DMS53 (cell line): ENCODE measurements at regions not wholly inside any gene's neighbourhood (a gene's known extent, or its start where the extent isn't known, plus 50 kb on each side); places are given as distances from the start of the nearest gene placed in this dataset.
A peak's percentile ranks its signal among the peaks of the same experiment; 100 is the strongest.

ENCODE experiments used
- DNase-seq: peaks from one replicate; lab custom pipeline; 2025; lab: John Stamatoyannopoulos, UW

GRCh38 chr6:22621701-22622100 is 52.3 kb downstream of the HDGFL1 start:
- no peak for DNase-seq

GRCh38 chr6:22622351-22622750 is 53.0 kb downstream of the HDGFL1 start:
- no peak for DNase-seq

GRCh38 chr6:22622813-22623212 is 53.4 kb downstream of the HDGFL1 start:
- no peak for DNase-seq

GRCh38 chr6:22627644-22628043 is 58.3 kb downstream of the HDGFL1 start:
- DNase-seq = no peak

GRCh38 chr6:22631091-22631490 is 61.7 kb downstream of the HDGFL1 start:
- no peak for DNase-seq

GRCh38 chr6:22632581-22633145 is 63.3 kb downstream of the HDGFL1 start:
- no peak for DNase-seq

- no peak for DNase-seq
Observed at GRCh38 chr6:22636452-22636851, 67.1 kb downstream of the HDGFL1 start.

GRCh38 chr6:22637782-22638181 is 68.4 kb downstream of the HDGFL1 start:
- no peak for DNase-seq

GRCh38 chr6:22638320-22638719 is 69.0 kb downstream of the HDGFL1 start:
- DNase-seq = no peak

- no peak for DNase-seq
Observed at GRCh38 chr6:22642254-22642653, 72.9 kb downstream of the HDGFL1 start.

GRCh38 chr6:22643780-22644179 is 74.4 kb downstream of the HDGFL1 start:
- no peak for DNase-seq

- no peak for DNase-seq
Observed at GRCh38 chr6:22647719-22648118, 78.4 kb downstream of the HDGFL1 start.

- DNase-seq = no peak
Observed at GRCh38 chr6:22651731-22652130, 82.4 kb downstream of the HDGFL1 start.

GRCh38 chr6:22653980-22654610 is 84.7 kb downstream of the HDGFL1 start:
- DNase-seq = no peak

GRCh38 chr6:22656706-22657351 is 87.5 kb downstream of the HDGFL1 start:
- DNase-seq = no peak

GRCh38 chr6:22657352-22657980 is 88.1 kb downstream of the HDGFL1 start:
- DNase-seq = no peak

- DNase-seq = no peak
Observed at GRCh38 chr6:22658183-22658582, 88.8 kb downstream of the HDGFL1 start.

- no peak for DNase-seq
Observed at GRCh38 chr6:22658934-22659333, 89.6 kb downstream of the HDGFL1 start.

- DNase-seq = peak; percentile 87
Observed at GRCh38 chr6:22664968-22665367, 95.6 kb downstream of the HDGFL1 start.

GRCh38 chr6:22666021-22666420 is 96.7 kb downstream of the HDGFL1 start:
- no peak for DNase-seq

GRCh38 chr6:22666586-22666985 is 97.2 kb downstream of the HDGFL1 start:
- no peak for DNase-seq

GRCh38 chr6:22667855-22668254 is 98.5 kb downstream of the HDGFL1 start:
- DNase-seq = no peak

GRCh38 chr6:22668307-22668706 is 98.9 kb downstream of the HDGFL1 start:
- no peak for DNase-seq
